Fibroblast of pulmonary artery (primary cell): ENCODE measurements at regions not wholly inside any gene's neighbourhood (a gene's known extent, or its start where the extent isn't known, plus 50 kb on each side); places are given as distances from the start of the nearest gene placed in this dataset.
"Not testable (repeated sequence)": the region's sequence is repeated elsewhere in the genome, so short reads cannot be mapped to it uniquely, and the experiment has no call there.

ENCODE experiments used
- DNase-seq: peaks from one replicate; pipeline ENCODE4 v3.0.0-alpha.2; 2010; ENCODE audit warnings: low read depth
- H3K4me3 ChIP-seq: replicated peaks from 2 replicates; pipeline ENCODE4 v1.5.1; 2011; ENCODE audit warnings: low read depth, mild to moderate bottlenecking, control low read depth, low read length, moderate library complexity
- CTCF ChIP-seq: IDR thresholded peaks from 2 replicates; pipeline ENCODE4 v1.5.1; 2011; ENCODE audit warnings: mild to moderate bottlenecking, control low read depth, low read length, inconsistent platforms; ENCODE audit errors: missing control alignments

DNA sequence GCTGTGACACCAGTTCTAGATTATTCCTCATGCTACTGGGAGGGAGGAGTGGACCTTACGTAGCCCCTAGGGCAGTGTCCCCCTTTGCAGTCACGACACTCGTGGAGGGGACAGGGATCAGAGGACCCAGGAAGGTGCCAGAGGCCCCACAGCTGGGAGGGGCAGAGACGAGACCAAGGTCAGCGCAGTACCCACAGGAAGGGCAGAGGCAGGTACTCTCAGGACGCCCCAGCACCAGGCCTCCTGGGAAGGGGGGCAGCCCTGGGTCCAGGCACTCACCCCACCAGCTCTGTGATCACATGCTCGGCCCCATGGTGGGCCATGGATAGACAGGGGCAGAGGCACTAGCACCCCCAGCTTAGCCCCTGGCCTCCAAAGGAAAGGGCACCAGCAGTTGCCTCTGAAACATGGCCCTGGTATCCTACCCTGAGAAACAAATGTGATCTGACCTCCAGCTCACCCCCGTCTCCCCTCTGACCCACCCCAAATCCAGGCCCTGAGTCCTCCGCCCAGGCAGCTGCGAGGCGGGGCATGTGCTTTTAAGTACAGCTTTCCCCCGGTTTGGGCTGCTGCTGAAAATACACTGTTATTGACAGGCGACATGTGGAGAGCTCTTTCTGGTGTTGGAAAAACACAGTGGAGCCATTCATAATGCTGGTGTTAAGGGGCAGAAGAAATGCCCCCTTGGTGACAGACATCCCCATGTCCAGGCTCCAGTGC, 361.9 kb downstream of the C16orf95 start:
- no peak for TF ChIP-seq CTCF
- no peak for DNase-seq
- H3K4me3 ChIP-seq, result no peak overlapping the region

- H3K4me3 ChIP-seq, result no peak overlapping the region
- TF ChIP-seq CTCF, result no peak
- no peak for DNase-seq
Measured at GRCh38 chr16:86956437-86956836, 360.8 kb downstream of the C16orf95 start.

- H3K4me3 ChIP-seq, DNase-seq: not testable (repeated sequence)
Measured at GRCh38 chr16:86957662-86958198, 359.5 kb downstream of the C16orf95 start.

DNA sequence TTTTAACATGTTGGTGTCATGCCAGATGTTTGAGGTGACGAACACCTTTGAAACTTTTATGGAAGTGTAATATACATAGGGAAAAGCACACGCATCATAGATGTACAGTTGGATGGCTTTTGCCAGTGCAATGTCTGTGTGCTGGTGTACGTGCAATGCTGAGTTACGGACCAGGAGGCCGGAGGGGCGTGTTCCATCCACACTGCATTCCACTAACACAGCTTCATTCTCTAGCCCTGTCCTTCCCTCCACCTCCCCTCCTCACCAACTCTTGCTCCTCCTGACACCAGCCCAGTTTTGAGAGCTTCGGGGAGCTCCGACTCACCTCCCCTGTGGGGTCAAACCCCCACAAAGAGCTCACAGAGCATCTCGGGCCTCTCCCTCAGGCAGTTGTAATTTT, 358.8 kb downstream of the C16orf95 start:
- TF ChIP-seq CTCF, result no peak
- no peak overlapping the region for H3K4me3 ChIP-seq
- DNase-seq, result no peak

- no peak for DNase-seq
- H3K4me3 ChIP-seq, result no peak overlapping the region
- TF ChIP-seq CTCF, result no peak
Measured at GRCh38 chr16:86959091-86959651, 358.0 kb downstream of the C16orf95 start.

GRCh38 chr16:86959729-86960128, 357.5 kb downstream of the C16orf95 start:
- TF ChIP-seq CTCF, result no peak
- DNase-seq, result no peak
- H3K4me3 ChIP-seq, result no peak overlapping the region

GRCh38 chr16:86960266-86960665, 356.9 kb downstream of the C16orf95 start:
- DNase-seq, result no peak
- no peak overlapping the region for H3K4me3 ChIP-seq
- TF ChIP-seq CTCF, result no peak
